ENCODE measurements at regions not wholly inside any gene's neighbourhood (a gene's known extent, or its start where the extent isn't known, plus 50 kb on each side); places are given as distances from the start of the nearest gene placed in this dataset.

GRCh38 chr9:17017931-17018491, 116.8 kb upstream of the CNTLN start:
- TF ChIP-seq POLR2AphosphoS5 (IDR thresholded peaks at IDR 0.05; ENCODE audit: low read depth): no peak
- TF ChIP-seq CTCF (conservative IDR thresholded peaks at IDR 0.05; ENCODE audit: low read depth in 2 of 2): no peak
- TF ChIP-seq EZH2 (IDR thresholded peaks at IDR 0.05; ENCODE audit: low read depth, unreplicated experiment): no peak
- no peak for TF ChIP-seq JUNB (IDR thresholded peaks at IDR 0.05; ENCODE audit: unreplicated experiment)
- no peak for TF ChIP-seq ETS1 (IDR thresholded peaks at IDR 0.05)
- TF ChIP-seq CREB1 (CRISPR knock-in tag; IDR thresholded peaks at IDR 0.05; ENCODE audit: low read depth): no peak
- TF ChIP-seq, protein P1, sequence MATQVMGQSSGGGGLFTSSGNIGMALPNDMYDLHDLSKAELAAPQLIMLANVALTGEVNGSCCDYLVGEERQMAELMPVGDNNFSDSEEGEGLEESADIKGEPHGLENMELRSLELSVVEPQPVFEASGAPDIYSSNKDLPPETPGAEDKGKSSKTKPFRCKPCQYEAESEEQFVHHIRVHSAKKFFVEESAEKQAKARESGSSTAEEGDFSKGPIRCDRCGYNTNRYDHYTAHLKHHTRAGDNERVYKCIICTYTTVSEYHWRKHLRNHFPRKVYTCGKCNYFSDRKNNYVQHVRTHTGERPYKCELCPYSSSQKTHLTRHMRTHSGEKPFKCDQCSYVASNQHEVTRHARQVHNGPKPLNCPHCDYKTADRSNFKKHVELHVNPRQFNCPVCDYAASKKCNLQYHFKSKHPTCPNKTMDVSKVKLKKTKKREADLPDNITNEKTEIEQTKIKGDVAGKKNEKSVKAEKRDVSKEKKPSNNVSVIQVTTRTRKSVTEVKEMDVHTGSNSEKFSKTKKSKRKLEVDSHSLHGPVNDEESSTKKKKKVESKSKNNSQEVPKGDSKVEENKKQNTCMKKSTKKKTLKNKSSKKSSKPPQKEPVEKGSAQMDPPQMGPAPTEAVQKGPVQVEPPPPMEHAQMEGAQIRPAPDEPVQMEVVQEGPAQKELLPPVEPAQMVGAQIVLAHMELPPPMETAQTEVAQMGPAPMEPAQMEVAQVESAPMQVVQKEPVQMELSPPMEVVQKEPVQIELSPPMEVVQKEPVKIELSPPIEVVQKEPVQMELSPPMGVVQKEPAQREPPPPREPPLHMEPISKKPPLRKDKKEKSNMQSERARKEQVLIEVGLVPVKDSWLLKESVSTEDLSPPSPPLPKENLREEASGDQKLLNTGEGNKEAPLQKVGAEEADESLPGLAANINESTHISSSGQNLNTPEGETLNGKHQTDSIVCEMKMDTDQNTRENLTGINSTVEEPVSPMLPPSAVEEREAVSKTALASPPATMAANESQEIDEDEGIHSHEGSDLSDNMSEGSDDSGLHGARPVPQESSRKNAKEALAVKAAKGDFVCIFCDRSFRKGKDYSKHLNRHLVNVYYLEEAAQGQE (IDR thresholded peaks at IDR 0.05; ENCODE audit: unreplicated experiment): no peak
